ENCODE measurements at regions not wholly inside any gene's neighbourhood (a gene's known extent, or its start where the extent isn't known, plus 50 kb on each side); places are given as distances from the start of the nearest gene placed in this dataset.

- intact Hi-C loops (cut with micrococcal nuclease) = no loop called here
- H3K27ac Mint-ChIP-seq = no peak overlapping the region
- no peaks in the 10 kb centered on the region for H3K27me3 Mint-ChIP-seq (ENCODE audit: insufficient read depth)
- peaks cover 7% of the 10 kb centered on the region for H3K9me3 Mint-ChIP-seq
- H3K4me1 Mint-ChIP-seq (ENCODE audit: low read depth) = no peaks in the 10 kb centered on the region
- no peak overlapping the region for H3K4me3 Mint-ChIP-seq
- DNase-seq (ENCODE audit: low spot score) = no peak
- no peaks in the 10 kb centered on the region for H3K36me3 Mint-ChIP-seq (ENCODE audit: low read depth)
These were observed 1010.0 kb upstream of the CADM2 start for GRCh38 chr3:83948771-83949170.

- no peak for DNase-seq (ENCODE audit: low spot score)
- Mint-ChIP-seq H3K9me3 (no peaks in the 10 kb centered on the region), H3K27me3 (ENCODE audit: insufficient read depth) (no peaks in the 10 kb centered on the region), H3K36me3 (ENCODE audit: low read depth) (no peaks in the 10 kb centered on the region), H3K27ac (no peak overlapping the region), H3K4me3 (no peak overlapping the region), H3K4me1 (ENCODE audit: low read depth) (no peaks in the 10 kb centered on the region)
- intact Hi-C loops (cut with micrococcal nuclease) = no loop called here
These were observed 1005.2 kb upstream of the CADM2 start for GRCh38 chr3:83953417-83954089.

GRCh38 chr3:83956431-83956830 is 1002.4 kb upstream of the CADM2 start:
- DNase-seq (ENCODE audit: low spot score) = no peak
- H3K27ac Mint-ChIP-seq = no peak overlapping the region
- no peaks in the 10 kb centered on the region for H3K9me3 Mint-ChIP-seq
- no peaks in the 10 kb centered on the region for H3K36me3 Mint-ChIP-seq (ENCODE audit: low read depth)
- H3K4me3 Mint-ChIP-seq = no peak overlapping the region
- H3K27me3 Mint-ChIP-seq (ENCODE audit: insufficient read depth) = no peaks in the 10 kb centered on the region
- intact Hi-C loops (cut with micrococcal nuclease) = no loop called here
- H3K4me1 Mint-ChIP-seq (ENCODE audit: low read depth) = no peaks in the 10 kb centered on the region

- Mint-ChIP-seq H3K36me3 (ENCODE audit: low read depth) (no peaks in the 10 kb centered on the region), H3K27me3 (ENCODE audit: insufficient read depth) (no peaks in the 10 kb centered on the region), H3K4me1 (ENCODE audit: low read depth) (no peaks in the 10 kb centered on the region), H3K9me3 (peaks cover 21% of the 10 kb centered on the region), H3K4me3 (no peak overlapping the region), H3K27ac (no peak overlapping the region)
- DNase-seq (ENCODE audit: low spot score) = no peak
- intact Hi-C loops (cut with micrococcal nuclease) = no loop called here
These were observed 990.4 kb upstream of the CADM2 start for GRCh38 chr3:83968356-83968755.

- Mint-ChIP-seq H3K4me1 (ENCODE audit: low read depth) (no peaks in the 10 kb centered on the region), H3K36me3 (ENCODE audit: low read depth) (no peaks in the 10 kb centered on the region), H3K27me3 (ENCODE audit: insufficient read depth) (no peaks in the 10 kb centered on the region), H3K4me3 (no peak overlapping the region), H3K27ac (no peak overlapping the region), H3K9me3 (peaks cover 13% of the 10 kb centered on the region)
- no peak for DNase-seq (ENCODE audit: low spot score)
- intact Hi-C loops (cut with micrococcal nuclease) = no loop called here
These were observed 987.1 kb upstream of the CADM2 start for GRCh38 chr3:83971666-83972065.

GRCh38 chr3:84008623-84009022 is 950.2 kb upstream of the CADM2 start:
- Mint-ChIP-seq H3K4me3 (no peak overlapping the region), H3K36me3 (ENCODE audit: low read depth) (no peaks in the 10 kb centered on the region), H3K4me1 (ENCODE audit: low read depth) (no peaks in the 10 kb centered on the region), H3K9me3 (peaks cover 23% of the 10 kb centered on the region), H3K27me3 (ENCODE audit: insufficient read depth) (no peaks in the 10 kb centered on the region), H3K27ac (no peak overlapping the region)
- intact Hi-C loops (cut with micrococcal nuclease) = no loop called here
- DNase-seq (ENCODE audit: low spot score) = no peak

GRCh38 chr3:84023842-84024241 is 934.9 kb upstream of the CADM2 start:
- H3K4me1 Mint-ChIP-seq (ENCODE audit: low read depth) = no peaks in the 10 kb centered on the region
- no peak overlapping the region for H3K27ac Mint-ChIP-seq
- no peak for DNase-seq (ENCODE audit: low spot score)
- peaks cover 4% of the 10 kb centered on the region for H3K9me3 Mint-ChIP-seq
- intact Hi-C loops (cut with micrococcal nuclease) = no loop called here
- H3K4me3 Mint-ChIP-seq = no peak overlapping the region
- H3K36me3 Mint-ChIP-seq (ENCODE audit: low read depth) = no peaks in the 10 kb centered on the region
- H3K27me3 Mint-ChIP-seq (ENCODE audit: insufficient read depth) = no peaks in the 10 kb centered on the region

- H3K36me3 Mint-ChIP-seq (ENCODE audit: low read depth) = no peaks in the 10 kb centered on the region
- H3K9me3 Mint-ChIP-seq = peaks cover 23% of the 10 kb centered on the region
- intact Hi-C loops (cut with micrococcal nuclease) = no loop called here
- no peak for DNase-seq (ENCODE audit: low spot score)
- no peak overlapping the region for H3K27ac Mint-ChIP-seq
- no peak overlapping the region for H3K4me3 Mint-ChIP-seq
- H3K27me3 Mint-ChIP-seq (ENCODE audit: insufficient read depth) = no peaks in the 10 kb centered on the region
- no peaks in the 10 kb centered on the region for H3K4me1 Mint-ChIP-seq (ENCODE audit: low read depth)
These were observed 919.7 kb upstream of the CADM2 start for GRCh38 chr3:84039099-84039498.

- DNase-seq (ENCODE audit: low spot score) = no peak
- no peak overlapping the region for H3K27ac Mint-ChIP-seq
- no peaks in the 10 kb centered on the region for H3K36me3 Mint-ChIP-seq (ENCODE audit: low read depth)
- no peak overlapping the region for H3K4me3 Mint-ChIP-seq
- no peaks in the 10 kb centered on the region for H3K4me1 Mint-ChIP-seq (ENCODE audit: low read depth)
- intact Hi-C loops (cut with micrococcal nuclease) = no loop called here
- peaks cover 9% of the 10 kb centered on the region for H3K9me3 Mint-ChIP-seq
- H3K27me3 Mint-ChIP-seq (ENCODE audit: insufficient read depth) = no peaks in the 10 kb centered on the region
These were observed 916.2 kb upstream of the CADM2 start for GRCh38 chr3:84042399-84043106.

- H3K27ac Mint-ChIP-seq = no peak overlapping the region
- no peaks in the 10 kb centered on the region for H3K4me1 Mint-ChIP-seq (ENCODE audit: low read depth)
- no peak overlapping the region for H3K4me3 Mint-ChIP-seq
- H3K36me3 Mint-ChIP-seq (ENCODE audit: low read depth) = no peaks in the 10 kb centered on the region
- H3K27me3 Mint-ChIP-seq (ENCODE audit: insufficient read depth) = no peaks in the 10 kb centered on the region
- H3K9me3 Mint-ChIP-seq = peaks cover 12% of the 10 kb centered on the region
- DNase-seq (ENCODE audit: low spot score) = no peak
- intact Hi-C loops (cut with micrococcal nuclease) = no loop called here
These were observed 891.9 kb upstream of the CADM2 start for GRCh38 chr3:84066915-84067314.

- Mint-ChIP-seq H3K36me3 (ENCODE audit: low read depth) (no peaks in the 10 kb centered on the region), H3K4me1 (ENCODE audit: low read depth) (no peaks in the 10 kb centered on the region), H3K27ac (no peak overlapping the region), H3K9me3 (peaks cover 12% of the 10 kb centered on the region), H3K4me3 (no peak overlapping the region), H3K27me3 (ENCODE audit: insufficient read depth) (no peaks in the 10 kb centered on the region)
- no peak for DNase-seq (ENCODE audit: low spot score)
- intact Hi-C loops (cut with micrococcal nuclease) = no loop called here
These were observed 885.1 kb upstream of the CADM2 start for GRCh38 chr3:84073664-84074063.

- no peak for DNase-seq (ENCODE audit: low spot score)
- Mint-ChIP-seq H3K4me3 (no peak overlapping the region), H3K36me3 (ENCODE audit: low read depth) (no peaks in the 10 kb centered on the region), H3K27ac (no peak overlapping the region), H3K27me3 (ENCODE audit: insufficient read depth) (no peaks in the 10 kb centered on the region), H3K9me3 (peaks cover 8% of the 10 kb centered on the region), H3K4me1 (ENCODE audit: low read depth) (no peaks in the 10 kb centered on the region)
- intact Hi-C loops (cut with micrococcal nuclease) = no loop called here
These were observed 884.0 kb upstream of the CADM2 start for GRCh38 chr3:84074767-84075166.

GRCh38 chr3:84077479-84077878 is 881.3 kb upstream of the CADM2 start:
- H3K9me3 Mint-ChIP-seq = peaks cover 8% of the 10 kb centered on the region
- no peak for DNase-seq (ENCODE audit: low spot score)
- H3K36me3 Mint-ChIP-seq (ENCODE audit: low read depth) = no peaks in the 10 kb centered on the region
- no peaks in the 10 kb centered on the region for H3K4me1 Mint-ChIP-seq (ENCODE audit: low read depth)
- no peak overlapping the region for H3K4me3 Mint-ChIP-seq
- intact Hi-C loops (cut with micrococcal nuclease) = no loop called here
- H3K27me3 Mint-ChIP-seq (ENCODE audit: insufficient read depth) = no peaks in the 10 kb centered on the region
- no peak overlapping the region for H3K27ac Mint-ChIP-seq

All from activated T-helper 1 cell treated with anti-CD3 and anti-CD28 coated beads, Interleukin-12 subunit alpha, Interleukin-12 subunit beta, Interleukin-2, Interleukin-4 antibody, amounts not matched to agents 30 ng/mL and 10 ng/mL and 1 ng/mL, durations not matched to agents 14 hours and 24 hours and 36 hours (primary cell).